Epithelial cell of proximal tubule (primary cell): ENCODE measurements at regions not wholly inside any gene's neighbourhood (a gene's known extent, or its start where the extent isn't known, plus 50 kb on each side); places are given as distances from the start of the nearest gene placed in this dataset.

Experiments used
- DNase-seq: peaks from one replicate; pipeline ENCODE4 v3.0.0-alpha.2; 2011; ENCODE audit warnings: low read depth
- H3K4me3 ChIP-seq: 2 replicates; pipeline ENCODE4 v1.5.1; 2011; ENCODE audit warnings: low read depth, mild to moderate bottlenecking, low read length
- CTCF ChIP-seq: conservative IDR thresholded peaks from 2 replicates; pipeline ENCODE4 v1.5.1; 2012; ENCODE audit warnings: low read depth, mild to moderate bottlenecking, low read length

GRCh38 chr11:110035357-110035756 is 57.8 kb upstream of the ZC3H12C start:
- DNase-seq = no peak
- TF ChIP-seq CTCF = no peak
- H3K4me3 ChIP-seq = no peak overlapping the region

- DNase-seq = no peak
- TF ChIP-seq CTCF = no peak
- no peak overlapping the region for H3K4me3 ChIP-seq
Measured at GRCh38 chr11:110038201-110038600, 55.0 kb upstream of the ZC3H12C start.
